ENCODE measurements at regions not wholly inside any gene's neighbourhood (a gene's known extent, or its start where the extent isn't known, plus 50 kb on each side); places are given as distances from the start of the nearest gene placed in this dataset.

- TF ChIP-seq, protein P1, sequence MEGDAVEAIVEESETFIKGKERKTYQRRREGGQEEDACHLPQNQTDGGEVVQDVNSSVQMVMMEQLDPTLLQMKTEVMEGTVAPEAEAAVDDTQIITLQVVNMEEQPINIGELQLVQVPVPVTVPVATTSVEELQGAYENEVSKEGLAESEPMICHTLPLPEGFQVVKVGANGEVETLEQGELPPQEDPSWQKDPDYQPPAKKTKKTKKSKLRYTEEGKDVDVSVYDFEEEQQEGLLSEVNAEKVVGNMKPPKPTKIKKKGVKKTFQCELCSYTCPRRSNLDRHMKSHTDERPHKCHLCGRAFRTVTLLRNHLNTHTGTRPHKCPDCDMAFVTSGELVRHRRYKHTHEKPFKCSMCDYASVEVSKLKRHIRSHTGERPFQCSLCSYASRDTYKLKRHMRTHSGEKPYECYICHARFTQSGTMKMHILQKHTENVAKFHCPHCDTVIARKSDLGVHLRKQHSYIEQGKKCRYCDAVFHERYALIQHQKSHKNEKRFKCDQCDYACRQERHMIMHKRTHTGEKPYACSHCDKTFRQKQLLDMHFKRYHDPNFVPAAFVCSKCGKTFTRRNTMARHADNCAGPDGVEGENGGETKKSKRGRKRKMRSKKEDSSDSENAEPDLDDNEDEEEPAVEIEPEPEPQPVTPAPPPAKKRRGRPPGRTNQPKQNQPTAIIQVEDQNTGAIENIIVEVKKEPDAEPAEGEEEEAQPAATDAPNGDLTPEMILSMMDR (conservative IDR thresholded peaks at IDR 0.05; ENCODE audit: low read length) = no peak
- TF ChIP-seq EZH2phosphoT487 (IDR thresholded peaks at IDR 0.05; ENCODE audit: borderline replicate concordance) = no peak
These were observed 272.7 kb downstream of the FAM72C start for GRCh38 chr1:143699115-143699514.

Measured in Loucy (cell line).